ENCODE measurements at regions not wholly inside any gene's neighbourhood (a gene's known extent, or its start where the extent isn't known, plus 50 kb on each side); places are given as distances from the start of the nearest gene placed in this dataset.

DNA sequence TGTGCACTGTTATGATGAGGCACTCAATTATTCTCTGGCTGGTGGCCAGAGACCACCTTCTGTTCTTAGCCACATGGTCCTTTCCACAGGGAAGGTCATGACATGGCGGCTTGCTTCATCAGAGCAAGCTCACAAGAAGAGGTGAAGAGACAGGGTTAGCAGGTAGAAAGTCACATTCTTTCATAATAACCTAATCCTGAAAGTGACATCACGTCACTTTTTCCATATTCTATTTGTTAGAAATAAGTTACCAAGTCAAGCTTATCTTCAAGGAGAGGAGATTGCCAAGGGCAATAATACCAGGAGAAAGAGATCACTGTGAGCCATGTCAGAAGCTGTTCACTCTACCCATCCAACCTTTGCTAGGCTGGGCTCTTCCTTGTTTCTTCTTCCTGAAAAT lies 139.4 kb downstream of the OSR1 start:
- TF ChIP-seq POLR2A (IDR thresholded peaks at IDR 0.05) = no peak
- TF ChIP-seq CTCF (IDR thresholded peaks at IDR 0.05) = no peak
- TF ChIP-seq EP300 (IDR thresholded peaks at IDR 0.05) = no peak

Data from ovary (tissue), 3 donors.